Activated CD8-positive, alpha-beta memory T cell treated with anti-CD3 and anti-CD28 coated beads, Interleukin-2, amount 10 ng/mL, durations not matched to agents 7 days and 5 days (primary cell): ENCODE measurements at regions not wholly inside any gene's neighbourhood (a gene's known extent, or its start where the extent isn't known, plus 50 kb on each side); places are given as distances from the start of the nearest gene placed in this dataset.

Source experiments
- ATAC-seq: fragments of 150-1000 bp; cut with Tn5 transposase; one replicate; pipeline ENCODE4 v1.10.0; 2021; ENCODE audit warnings: moderate library complexity
- CTCF ChIA-PET: fragments of 350-600 bp; sonication (Branson Sonifier 250); formaldehyde crosslinking; loops from one replicate; lab custom pipeline; 2021; ENCODE audit warnings: antibody characterized with exemption; lab: Charles Lee
- DNase-seq: peaks from one replicate; pipeline ENCODE4 v3.0.0-alpha.2; 2020
- H3K27ac Mint-ChIP-seq: one replicate; pipeline ENCODE4 v1.8.0; 2021; ENCODE audit warnings: mild to moderate bottlenecking, mixed read lengths
- H3K27me3 Mint-ChIP-seq: one replicate; pipeline ENCODE4 v1.8.0; 2021; ENCODE audit warnings: mixed read lengths
- H3K36me3 Mint-ChIP-seq: one replicate; pipeline ENCODE4 v1.8.0; 2021; ENCODE audit warnings: mild to moderate bottlenecking, mixed read lengths
- H3K4me1 Mint-ChIP-seq: one replicate; pipeline ENCODE4 v1.8.0; 2021; ENCODE audit warnings: mixed read lengths
- H3K4me3 Mint-ChIP-seq: one replicate; pipeline ENCODE4 v1.8.0; 2021; ENCODE audit warnings: mild to moderate bottlenecking, moderate library complexity, mixed read lengths
- H3K9me3 Mint-ChIP-seq: one replicate; pipeline ENCODE4 v1.8.0; 2022; ENCODE audit warnings: low read depth, mixed read lengths

DNA sequence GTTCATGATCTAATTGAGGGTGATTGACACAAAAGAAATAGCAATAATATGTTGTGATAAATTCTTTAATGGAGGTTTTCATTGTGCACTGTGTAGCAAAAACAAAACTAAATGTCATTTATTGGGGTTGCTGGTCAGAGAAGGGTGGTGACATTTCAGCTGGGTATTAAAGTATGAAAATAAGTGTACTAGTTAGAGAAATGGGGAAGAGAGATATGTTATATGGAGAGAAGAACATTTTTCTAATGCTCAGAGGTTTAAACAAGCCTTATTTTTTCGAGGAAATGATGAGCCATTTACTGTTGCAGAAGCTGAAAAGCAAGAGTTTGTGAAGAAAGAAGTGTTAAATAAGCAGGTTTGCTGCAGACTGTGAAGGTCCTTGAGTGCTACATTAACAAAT is 142.7 kb upstream of the PAQR3 start:
- CTCF ChIA-PET: no interaction called here
- DNase-seq (no peak), ATAC-seq (no peak)
- H3K27ac Mint-ChIP-seq: no peak overlapping the region
- no peaks in the 10 kb centered on the region for H3K27me3 Mint-ChIP-seq
- no peaks in the 10 kb centered on the region for H3K4me1 Mint-ChIP-seq
- H3K9me3 Mint-ChIP-seq: peaks cover 3% of the 10 kb centered on the region
- H3K36me3 Mint-ChIP-seq: no peaks in the 10 kb centered on the region
- no peak overlapping the region for H3K4me3 Mint-ChIP-seq

GRCh38 chr4:79078339-79078738 is 139.1 kb upstream of the PAQR3 start:
- Mint-ChIP-seq H3K36me3 (no peaks in the 10 kb centered on the region), H3K9me3 (peaks cover 3% of the 10 kb centered on the region), H3K27me3 (no peaks in the 10 kb centered on the region), H3K4me1 (no peaks in the 10 kb centered on the region), H3K4me3 (no peak overlapping the region), H3K27ac (no peak overlapping the region)
- DNase-seq: no peak
- no peak for ATAC-seq
- CTCF ChIA-PET: no interaction called here

DNA sequence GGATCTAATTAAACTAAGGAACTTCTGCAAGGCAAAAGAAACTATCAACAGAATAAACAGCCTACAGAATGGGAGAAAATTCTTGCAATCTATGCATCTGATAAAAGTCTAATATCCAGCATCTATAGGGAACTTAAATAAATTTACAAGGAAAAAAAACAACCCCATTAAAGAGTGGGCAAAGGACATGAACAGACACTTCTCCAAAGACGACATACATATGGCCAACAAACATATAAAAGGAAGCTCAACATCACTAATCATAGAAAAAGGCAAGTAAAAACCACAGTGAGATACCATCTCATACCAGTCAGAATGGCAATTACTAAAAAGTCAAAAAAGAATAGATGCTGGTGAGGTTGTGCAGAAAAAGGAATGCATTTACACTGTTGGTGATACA is 134.8 kb upstream of the PAQR3 start:
- Mint-ChIP-seq H3K4me1 (no peaks in the 10 kb centered on the region), H3K36me3 (no peaks in the 10 kb centered on the region), H3K27ac (no peak overlapping the region), H3K9me3 (no peaks in the 10 kb centered on the region), H3K27me3 (no peaks in the 10 kb centered on the region), H3K4me3 (no peak overlapping the region)
- ATAC-seq (no peak), DNase-seq (no peak)
- CTCF ChIA-PET: no interaction called here

GRCh38 chr4:79073471-79073870 is 134.2 kb upstream of the PAQR3 start:
- Mint-ChIP-seq H3K9me3 (no peaks in the 10 kb centered on the region), H3K4me3 (no peak overlapping the region), H3K4me1 (no peaks in the 10 kb centered on the region), H3K27me3 (no peaks in the 10 kb centered on the region), H3K27ac (no peak overlapping the region), H3K36me3 (no peaks in the 10 kb centered on the region)
- DNase-seq (no peak), ATAC-seq (no peak)
- CTCF ChIA-PET: no interaction called here

GRCh38 chr4:79065262-79065661 is 126.0 kb upstream of the PAQR3 start:
- Mint-ChIP-seq H3K27me3 (no peaks in the 10 kb centered on the region), H3K4me1 (no peaks in the 10 kb centered on the region), H3K4me3 (no peak overlapping the region), H3K36me3 (no peaks in the 10 kb centered on the region), H3K9me3 (no peaks in the 10 kb centered on the region), H3K27ac (no peak overlapping the region)
- ATAC-seq (no peak), DNase-seq (no peak)
- CTCF ChIA-PET: no interaction called here

DNA sequence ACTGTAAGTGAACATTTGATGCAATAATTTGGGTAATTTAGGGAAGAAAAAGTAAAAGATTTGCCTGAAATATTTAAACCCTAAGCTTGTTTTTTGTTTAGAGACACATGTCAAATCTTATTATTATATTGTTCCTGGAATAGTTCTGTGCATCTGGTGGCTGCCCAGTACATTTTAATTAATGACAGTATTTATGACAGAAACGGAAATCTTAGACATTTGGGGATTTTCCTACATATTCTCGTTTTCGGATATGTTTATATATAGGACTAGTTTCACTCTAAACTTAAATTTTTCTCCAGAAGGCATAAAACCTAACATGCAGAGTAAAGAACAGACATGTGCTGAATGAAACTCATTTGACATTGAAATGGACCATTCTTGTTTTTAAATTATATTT is 125.6 kb upstream of the PAQR3 start:
- ATAC-seq (no peak), DNase-seq (no peak)
- Mint-ChIP-seq H3K27ac (no peak overlapping the region), H3K4me3 (no peak overlapping the region), H3K27me3 (no peaks in the 10 kb centered on the region), H3K9me3 (no peaks in the 10 kb centered on the region), H3K4me1 (no peaks in the 10 kb centered on the region), H3K36me3 (no peaks in the 10 kb centered on the region)
- CTCF ChIA-PET: no interaction called here

GRCh38 chr4:79059631-79060399 is 120.6 kb upstream of the PAQR3 start:
- Mint-ChIP-seq H3K4me3 (no peak overlapping the region), H3K4me1 (no peaks in the 10 kb centered on the region), H3K27me3 (no peaks in the 10 kb centered on the region), H3K9me3 (no peaks in the 10 kb centered on the region), H3K27ac (no peak overlapping the region), H3K36me3 (no peaks in the 10 kb centered on the region)
- CTCF ChIA-PET: no interaction called here
- DNase-seq (no peak), ATAC-seq (no peak)

GRCh38 chr4:79057772-79058171 is 118.5 kb upstream of the PAQR3 start:
- Mint-ChIP-seq H3K27ac (no peak overlapping the region), H3K36me3 (no peaks in the 10 kb centered on the region), H3K27me3 (no peaks in the 10 kb centered on the region), H3K4me1 (no peaks in the 10 kb centered on the region), H3K4me3 (no peak overlapping the region), H3K9me3 (no peaks in the 10 kb centered on the region)
- DNase-seq (no peak), ATAC-seq (no peak)
- CTCF ChIA-PET: no interaction called here

GRCh38 chr4:79053754-79054153 is 114.5 kb upstream of the PAQR3 start:
- Mint-ChIP-seq H3K27ac (no peak overlapping the region), H3K27me3 (no peaks in the 10 kb centered on the region), H3K36me3 (no peaks in the 10 kb centered on the region), H3K4me1 (no peaks in the 10 kb centered on the region), H3K9me3 (no peaks in the 10 kb centered on the region), H3K4me3 (no peak overlapping the region)
- CTCF ChIA-PET: no interaction called here
- no peak for DNase-seq
- no peak for ATAC-seq

DNA sequence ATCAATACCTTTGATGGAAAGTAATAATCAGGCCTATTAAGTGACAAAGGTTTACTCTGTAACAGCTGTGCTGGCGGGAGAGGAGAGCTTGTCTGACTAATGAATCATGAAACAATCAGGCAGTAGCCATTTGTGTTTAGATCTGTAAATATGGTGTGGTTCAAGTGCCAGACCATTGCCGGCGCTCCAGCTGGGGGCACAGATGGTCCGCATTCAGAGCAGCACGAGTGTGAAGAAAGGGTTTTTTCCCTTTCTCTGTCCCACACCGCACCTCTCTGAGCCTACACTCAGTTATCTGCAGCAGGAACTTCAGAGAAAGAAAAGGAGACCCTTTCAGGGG is 111.3 kb upstream of the PAQR3 start:
- Mint-ChIP-seq H3K27ac (no peak overlapping the region), H3K4me1 (no peaks in the 10 kb centered on the region), H3K9me3 (no peaks in the 10 kb centered on the region), H3K27me3 (no peaks in the 10 kb centered on the region), H3K4me3 (no peak overlapping the region), H3K36me3 (no peaks in the 10 kb centered on the region)
- DNase-seq (no peak), ATAC-seq (no peak)
- CTCF ChIA-PET: interaction anchor here (1.2 kb wide), 1 partner anchor 1165 kb away, joined by 3 read pairs; no protein-coding TSS in a partner anchor

DNA sequence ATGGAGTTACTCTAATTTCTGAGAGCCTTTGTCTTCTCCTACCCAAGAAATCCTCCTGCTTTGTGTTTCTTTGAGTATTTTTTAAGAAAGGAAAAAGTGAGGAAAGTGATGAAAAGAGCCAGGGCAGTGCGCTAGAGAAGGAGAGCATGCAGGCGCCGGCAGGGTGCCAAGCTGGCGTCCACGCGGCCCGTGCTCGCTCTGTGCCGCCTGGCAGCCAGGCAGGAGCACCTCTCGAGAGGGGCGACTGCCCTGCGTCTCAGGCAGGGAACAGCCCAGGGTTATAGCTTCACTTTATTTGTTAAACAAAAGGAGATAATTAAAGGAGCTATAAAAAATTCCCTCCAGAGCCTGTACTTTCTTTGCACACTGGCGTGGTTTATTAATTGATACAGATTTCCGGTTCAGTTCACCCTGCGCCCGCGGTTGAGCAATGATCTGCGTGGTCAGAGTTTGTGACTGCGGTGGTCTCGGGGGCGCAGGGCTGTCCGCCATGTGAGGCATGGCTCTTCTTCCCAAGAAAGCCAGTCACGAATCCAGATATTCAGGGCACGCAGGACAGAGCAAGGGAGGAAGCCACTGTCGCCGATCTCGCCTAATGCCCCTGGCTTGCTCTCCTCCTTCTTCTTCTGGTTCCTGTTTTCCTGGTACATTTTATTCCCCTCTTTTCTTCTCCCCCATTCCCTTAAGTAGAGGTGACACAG is 110.8 kb upstream of the PAQR3 start:
- CTCF ChIA-PET: interaction anchor here (1.2 kb wide), 1 partner anchor 1166 kb away, joined by 3 read pairs; no protein-coding TSS in a partner anchor
- H3K27me3 Mint-ChIP-seq: no peaks in the 10 kb centered on the region
- H3K27ac Mint-ChIP-seq: no peak overlapping the region
- no peak overlapping the region for H3K4me3 Mint-ChIP-seq
- H3K9me3 Mint-ChIP-seq: no peaks in the 10 kb centered on the region
- ATAC-seq (no peak), DNase-seq (no peak)
- H3K36me3 Mint-ChIP-seq: no peaks in the 10 kb centered on the region
- H3K4me1 Mint-ChIP-seq: no peaks in the 10 kb centered on the region

- H3K36me3 Mint-ChIP-seq: no peaks in the 10 kb centered on the region
- CTCF ChIA-PET: no interaction called here
These were observed 109.6 kb upstream of the PAQR3 start for GRCh38 chr4:79048878-79049277.

GRCh38 chr4:79047316-79047715 is 108.1 kb upstream of the PAQR3 start:
- Mint-ChIP-seq H3K27ac (no peak overlapping the region), H3K4me1 (no peaks in the 10 kb centered on the region), H3K9me3 (no peaks in the 10 kb centered on the region), H3K36me3 (no peaks in the 10 kb centered on the region), H3K27me3 (no peaks in the 10 kb centered on the region), H3K4me3 (no peak overlapping the region)
- DNase-seq: no peak
- no peak for ATAC-seq
- CTCF ChIA-PET: no interaction called here

More at GRCh38 chr4:79048878-79049277, 109.6 kb upstream of the PAQR3 start:
- ATAC-seq (no peak), DNase-seq (no peak)
- no peaks in the 10 kb centered on the region for H3K27me3 Mint-ChIP-seq
- H3K27ac Mint-ChIP-seq: no peak overlapping the region
- no peaks in the 10 kb centered on the region for H3K9me3 Mint-ChIP-seq
- no peak overlapping the region for H3K4me3 Mint-ChIP-seq
- H3K4me1 Mint-ChIP-seq: no peaks in the 10 kb centered on the region

DNA sequence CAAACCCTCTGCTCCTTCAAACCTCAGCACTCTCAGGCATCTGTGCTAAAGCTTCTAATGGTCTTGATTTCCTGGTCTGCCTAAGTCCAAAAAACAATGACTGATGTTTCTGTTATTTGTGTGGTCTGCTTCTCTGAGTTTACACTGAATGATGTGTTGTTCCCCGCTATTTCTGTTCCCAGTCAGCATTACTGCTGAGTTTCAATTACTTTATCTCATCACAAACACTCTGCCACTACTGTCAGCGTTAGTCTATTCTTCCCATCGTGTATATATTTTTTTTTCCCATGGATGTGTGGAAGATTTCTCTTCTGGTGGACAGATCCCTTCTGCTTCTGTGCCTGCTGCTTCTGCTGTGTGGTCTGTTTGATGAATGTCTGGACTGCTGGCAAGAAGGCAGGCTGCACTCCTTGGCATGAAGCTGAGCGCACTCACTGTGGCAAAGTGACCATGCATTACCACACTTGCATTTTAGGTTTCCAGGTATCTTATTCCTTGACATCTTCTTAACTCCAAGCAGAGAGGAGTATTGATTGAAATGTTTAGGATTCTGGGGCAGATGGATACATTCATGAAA is 106.9 kb upstream of the PAQR3 start:
- H3K27ac Mint-ChIP-seq: no peak overlapping the region
- no peaks in the 10 kb centered on the region for H3K36me3 Mint-ChIP-seq
- no peaks in the 10 kb centered on the region for H3K9me3 Mint-ChIP-seq
- H3K27me3 Mint-ChIP-seq: no peaks in the 10 kb centered on the region
- DNase-seq: no peak
- CTCF ChIA-PET: no interaction called here
- ATAC-seq: no peak
- H3K4me1 Mint-ChIP-seq: no peaks in the 10 kb centered on the region
- no peak overlapping the region for H3K4me3 Mint-ChIP-seq
